NT2/D1 (cell line): ENCODE measurements at regions not wholly inside any gene's neighbourhood (a gene's known extent, or its start where the extent isn't known, plus 50 kb on each side); places are given as distances from the start of the nearest gene placed in this dataset.

Source experiments
- DNase-seq: peaks from one replicate; pipeline ENCODE4 v3.0.0-alpha.2; 2011; ENCODE audit warnings: low read depth, low spot score
- H3K27me3 ChIP-seq: 2 replicates; pipeline ENCODE4 v1.6.0; 2011; ENCODE audit warnings: mild to moderate bottlenecking; ENCODE audit not compliant: insufficient read length, insufficient read depth
- H3K36me3 ChIP-seq: 2 replicates; pipeline ENCODE4 v1.6.1; 2011; ENCODE audit warnings: mild to moderate bottlenecking, low read length, mixed read lengths; ENCODE audit not compliant: insufficient read depth, insufficient read length
- H3K4me1 ChIP-seq: 2 replicates; pipeline ENCODE4 v1.5.1; 2011; ENCODE audit not compliant: insufficient read depth, insufficient read length
- H3K4me3 ChIP-seq: 2 replicates; pipeline ENCODE4 v1.5.1; 2011; ENCODE audit warnings: low read depth; ENCODE audit not compliant: insufficient read length
- H3K9ac ChIP-seq: 2 replicates; pipeline ENCODE4 v1.6.0; 2011; ENCODE audit warnings: low read depth; ENCODE audit not compliant: insufficient read length
- H3K9me3 ChIP-seq: 2 replicates; pipeline ENCODE4 v1.5.1; 2011; ENCODE audit warnings: mild to moderate bottlenecking, low read length; ENCODE audit not compliant: insufficient read depth
- SUZ12 ChIP-seq: IDR thresholded peaks from 2 replicates; pipeline ENCODE4 v1.6.1; 2011; ENCODE audit not compliant: insufficient read length, insufficient read depth; ENCODE audit errors: extremely low read depth
- YY1 ChIP-seq: IDR thresholded peaks from 2 replicates; pipeline ENCODE4 v1.6.1; 2011; ENCODE audit not compliant: insufficient read length, insufficient read depth
- ZNF274 ChIP-seq: IDR thresholded peaks from 2 replicates; pipeline ENCODE4 v1.6.1; 2011; ENCODE audit warnings: mild to moderate bottlenecking, low read depth, low read length

DNA sequence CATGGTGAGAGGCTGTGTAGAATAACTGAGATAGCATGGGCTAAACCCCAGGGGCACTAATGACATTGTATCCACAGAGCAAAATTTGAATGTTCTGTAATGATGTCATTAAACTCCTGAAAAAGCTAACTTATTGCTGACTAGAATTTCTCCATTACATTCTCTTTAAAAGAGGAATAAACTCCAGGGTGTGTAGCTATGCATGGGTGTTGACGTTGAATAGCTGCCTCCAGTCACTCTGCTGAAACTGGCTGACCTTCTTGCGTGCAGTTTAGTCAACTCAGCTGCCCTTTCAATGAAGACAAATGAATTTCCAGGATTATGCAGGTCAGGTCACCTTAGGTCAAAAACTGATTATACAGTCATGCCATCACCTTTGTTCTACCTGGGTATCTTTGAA, 617.5 kb upstream of the WWC1 start:
- TF ChIP-seq ZNF274 (no peak), SUZ12 (no peak), YY1 (no peak)
- Histone ChIP-seq H3K9me3 (peaks cover 9% of the 10 kb centered on the region; the same call in 1 of the 2 replicates), H3K27me3 (no peaks in the 10 kb centered on the region), H3K36me3 (no peaks in the 10 kb centered on the region), H3K4me3 (no peak overlapping the region), H3K9ac (no peak overlapping the region), H3K4me1 (no peaks in the 10 kb centered on the region)
- no peak for DNase-seq

- Histone ChIP-seq H3K9me3 (peaks cover 16% of the 10 kb centered on the region), H3K4me1 (no peaks in the 10 kb centered on the region), H3K4me3 (no peak overlapping the region), H3K9ac (no peak overlapping the region), H3K27me3 (no peaks in the 10 kb centered on the region), H3K36me3 (no peaks in the 10 kb centered on the region)
- TF ChIP-seq ZNF274 (no peak), YY1 (no peak), SUZ12 (no peak)
- DNase-seq = no peak
Measured at GRCh38 chr5:167678481-167678880, 613.0 kb upstream of the WWC1 start.

- Histone ChIP-seq H3K9me3 (peaks cover 11% of the 10 kb centered on the region), H3K4me3 (no peak overlapping the region), H3K9ac (no peak overlapping the region), H3K36me3 (peaks cover 2% of the 10 kb centered on the region), H3K4me1 (no peaks in the 10 kb centered on the region), H3K27me3 (no peaks in the 10 kb centered on the region)
- no peak for TF ChIP-seq SUZ12
- TF ChIP-seq ZNF274 = no peak
- TF ChIP-seq YY1 = no peak
- DNase-seq = no peak
Measured at GRCh38 chr5:167684251-167684650, 607.2 kb upstream of the WWC1 start.

DNA sequence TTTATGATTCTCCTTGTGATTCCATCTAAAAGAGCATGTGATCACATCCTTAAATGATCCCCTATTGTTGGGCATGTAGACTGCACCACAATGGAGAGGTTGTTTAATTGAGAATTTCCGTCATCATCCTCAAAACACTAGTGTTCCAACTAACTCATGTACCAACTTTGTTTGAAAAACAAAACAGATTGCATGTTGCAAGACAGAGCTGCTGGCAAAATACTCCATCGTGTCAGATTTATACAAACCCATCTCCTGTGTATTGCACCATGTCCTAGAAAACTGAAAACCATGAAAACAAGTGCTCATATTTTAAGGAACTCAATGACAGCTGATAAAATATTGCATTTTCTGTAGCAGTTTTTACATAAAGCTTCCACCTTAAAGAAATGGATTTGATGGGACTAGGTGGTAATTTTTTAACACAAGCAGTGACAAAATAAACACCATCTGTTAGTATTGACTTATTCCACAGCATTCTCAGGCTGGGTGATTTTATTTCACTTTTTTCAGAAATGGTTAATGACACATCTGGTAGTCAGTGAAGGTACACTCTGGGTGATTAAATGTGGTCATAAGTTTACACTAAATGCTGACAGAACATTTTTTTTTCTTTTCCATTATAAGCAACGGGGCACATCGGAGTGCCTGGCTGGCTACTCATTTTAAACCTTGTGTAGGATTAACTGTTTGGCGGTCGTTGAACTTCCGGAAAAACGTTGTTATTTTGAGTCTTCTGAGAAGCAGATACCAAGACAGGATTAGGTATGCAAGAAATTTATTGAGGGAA, 602.9 kb upstream of the WWC1 start:
- TF ChIP-seq YY1 (no peak), SUZ12 (no peak), ZNF274 (no peak)
- H3K4me1 ChIP-seq = no peaks in the 10 kb centered on the region
- H3K9me3 ChIP-seq = peaks cover 4% of the 10 kb centered on the region; the same call in 1 of the 2 replicates
- H3K9ac ChIP-seq = no peak overlapping the region
- DNase-seq = no peak
- H3K4me3 ChIP-seq = no peak overlapping the region
- peaks cover 2% of the 10 kb centered on the region for H3K36me3 ChIP-seq
- H3K27me3 ChIP-seq = no peaks in the 10 kb centered on the region

DNA sequence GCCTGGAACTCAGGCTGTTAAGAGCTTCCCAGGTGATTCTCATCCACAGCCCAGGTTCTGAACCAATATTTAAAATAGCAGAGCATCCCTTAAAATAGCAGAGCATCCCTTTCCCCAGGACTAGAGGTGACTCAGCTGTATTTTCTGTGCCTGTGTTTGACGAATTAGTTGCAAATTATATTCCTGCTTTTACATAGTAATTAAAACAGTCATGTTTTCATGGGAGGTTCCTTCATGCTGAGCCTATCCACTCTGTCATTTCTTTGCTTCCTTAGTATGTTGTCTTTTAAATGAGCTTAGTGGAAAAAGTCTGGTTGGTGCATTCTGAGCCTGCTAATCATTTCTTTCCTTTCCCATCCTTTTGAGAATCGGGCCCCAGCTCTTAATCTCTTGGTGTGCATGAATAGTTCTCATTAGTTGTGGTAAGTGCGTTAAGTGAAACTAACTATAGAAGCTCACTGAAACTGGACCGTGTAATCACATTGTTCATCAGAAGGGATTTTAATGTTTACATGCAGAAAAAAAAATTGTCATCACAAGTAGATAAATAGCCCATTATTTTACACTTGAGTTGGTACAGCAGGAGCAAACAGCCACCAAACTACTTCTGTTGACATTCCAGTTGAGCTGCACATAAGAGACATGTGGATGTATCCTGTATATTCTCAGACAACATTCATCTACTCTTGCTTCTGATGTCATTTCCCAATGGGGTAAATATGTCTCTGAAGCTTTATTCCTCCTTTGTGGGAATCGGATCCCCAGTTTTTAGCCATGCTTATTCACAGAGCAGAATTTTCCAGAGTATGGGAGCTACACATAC, 596.9 kb upstream of the WWC1 start:
- Histone ChIP-seq H3K9ac (no peak overlapping the region), H3K4me1 (no peaks in the 10 kb centered on the region), H3K36me3 (no peaks in the 10 kb centered on the region), H3K4me3 (no peak overlapping the region), H3K27me3 (no peaks in the 10 kb centered on the region), H3K9me3 (no peaks in the 10 kb centered on the region)
- TF ChIP-seq SUZ12 (no peak), ZNF274 (no peak), YY1 (no peak)
- no peak for DNase-seq

DNA sequence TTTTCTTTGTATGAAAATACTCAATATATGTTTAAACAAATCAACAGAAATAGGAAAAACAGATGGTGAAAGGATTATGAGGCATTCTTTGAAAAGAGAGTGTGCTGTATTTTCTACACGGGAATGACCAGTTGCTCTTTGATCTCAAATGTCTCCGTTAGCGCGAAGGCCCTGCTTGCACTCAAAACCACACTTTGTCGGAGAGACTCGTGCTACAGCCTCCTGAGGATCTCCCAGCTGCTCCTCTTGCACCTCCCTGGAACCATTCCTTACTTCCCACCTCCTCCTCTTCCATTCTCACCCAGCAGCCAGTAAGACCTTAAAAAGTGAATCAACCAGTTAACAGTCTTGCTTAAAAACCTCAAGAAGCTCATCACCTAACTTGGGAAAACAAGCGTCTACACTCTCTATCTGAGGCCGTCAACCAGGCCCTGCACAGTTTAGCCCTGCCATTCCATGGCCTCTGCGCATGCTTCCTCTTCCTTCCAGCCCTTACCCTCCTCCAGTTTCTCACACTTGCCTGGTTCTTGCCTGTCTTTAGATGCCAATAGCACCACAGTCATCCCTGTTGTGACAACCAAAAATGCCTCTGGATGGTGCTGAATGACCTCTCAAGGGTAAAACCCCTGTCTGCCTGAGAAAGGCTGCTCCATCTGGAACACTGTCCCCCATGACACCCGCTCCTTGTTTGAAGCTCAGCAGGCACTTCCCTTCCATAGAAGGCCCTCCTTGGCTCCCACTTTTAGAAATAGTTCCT, 594.7 kb upstream of the WWC1 start:
- no peaks in the 10 kb centered on the region for H3K9me3 ChIP-seq
- H3K4me1 ChIP-seq = no peaks in the 10 kb centered on the region
- no peaks in the 10 kb centered on the region for H3K36me3 ChIP-seq
- H3K4me3 ChIP-seq = no peak overlapping the region
- no peak for DNase-seq
- TF ChIP-seq ZNF274 = no peak
- TF ChIP-seq YY1 = no peak
- no peak for TF ChIP-seq SUZ12
- no peaks in the 10 kb centered on the region for H3K27me3 ChIP-seq
- no peak overlapping the region for H3K9ac ChIP-seq
